Endodermal cell (in vitro differentiated cells): ENCODE measurements at regions not wholly inside any gene's neighbourhood (a gene's known extent, or its start where the extent isn't known, plus 50 kb on each side); places are given as distances from the start of the nearest gene placed in this dataset.

Experiments
- DNase-seq: peaks from one replicate; pipeline ENCODE4 v3.0.0-alpha.2; 2017
- H3K27ac ChIP-seq: 2 replicates; pipeline ENCODE4 v1.5.1; 2013; ENCODE audit warnings: mild to moderate bottlenecking, low read depth, low read length, moderate library complexity
- H3K27me3 ChIP-seq: 2 replicates; pipeline ENCODE4 v1.6.1; 2013; ENCODE audit warnings: mild to moderate bottlenecking, low read length, moderate library complexity; ENCODE audit not compliant: insufficient read depth, control insufficient read depth, poor library complexity, severe bottlenecking
- H3K36me3 ChIP-seq: 2 replicates; pipeline ENCODE4 v1.7.0; 2013; ENCODE audit warnings: mild to moderate bottlenecking, low read length, moderate library complexity; ENCODE audit not compliant: control insufficient read depth, insufficient read depth
- H3K4me1 ChIP-seq: one replicate; pipeline ENCODE4 v1.7.0; 2013; ENCODE audit warnings: low read length; ENCODE audit not compliant: control insufficient read depth, insufficient read depth
- H3K4me3 ChIP-seq: 2 replicates; pipeline ENCODE4 v1.5.1; 2013; ENCODE audit warnings: mild to moderate bottlenecking, low read length, moderate library complexity
- H3K9ac ChIP-seq: 2 replicates; pipeline ENCODE4 v1.6.1; 2013; ENCODE audit warnings: mild to moderate bottlenecking, low read length, moderate library complexity; ENCODE audit not compliant: poor library complexity, severe bottlenecking; ENCODE audit errors: extremely low read depth
- H3K9me3 ChIP-seq: 2 replicates; pipeline ENCODE4 v1.6.1; 2013; ENCODE audit warnings: mild to moderate bottlenecking, low read length, moderate library complexity; ENCODE audit not compliant: control insufficient read depth
- H3K27ac Mint-ChIP-seq: 2 replicates; pipeline ENCODE4 v1.8.0; 2020; ENCODE audit warnings: mixed read lengths
- H3K27me3 Mint-ChIP-seq: 2 replicates; pipeline ENCODE4 v1.8.0; 2021; ENCODE audit warnings: mild to moderate bottlenecking, mixed read lengths; ENCODE audit not compliant: insufficient read depth
- H3K36me3 Mint-ChIP-seq: 2 replicates; pipeline ENCODE4 v1.8.0; 2020; ENCODE audit warnings: low read depth, mixed read lengths
- H3K4me1 Mint-ChIP-seq: 2 replicates; pipeline ENCODE4 v1.8.0; 2020; ENCODE audit warnings: mixed read lengths
- H3K4me3 Mint-ChIP-seq: 2 replicates; pipeline ENCODE4 v1.8.0; 2020; ENCODE audit warnings: mild to moderate bottlenecking, moderate library complexity, mixed read lengths
- H3K9me3 Mint-ChIP-seq: 2 replicates; pipeline ENCODE4 v1.8.0; 2020; ENCODE audit warnings: mild to moderate bottlenecking, mixed read lengths
- CTCF ChIP-seq: fragments of 200-600 bp; sonication (generic); conservative IDR thresholded peaks from 2 replicates; pipeline ENCODE4 v1.5.0; 2021; ENCODE audit warnings: antibody characterized with exemption, mild to moderate bottlenecking
- WGBS, 2 experiments: methylation state at CpG; one replicate each; pipeline versions ENCODE4 v1.1.5 to v1.1.7; 2013; ENCODE audit warnings: missing lambda C conversion rate in 2 of 2, mixed read lengths in 1 of 2; ENCODE audit not compliant: insufficient coverage in 1 of 2, insufficient read length in 1 of 2; 5-methylcytosine and 5-hydroxymethylcytosine counted together

DNA sequence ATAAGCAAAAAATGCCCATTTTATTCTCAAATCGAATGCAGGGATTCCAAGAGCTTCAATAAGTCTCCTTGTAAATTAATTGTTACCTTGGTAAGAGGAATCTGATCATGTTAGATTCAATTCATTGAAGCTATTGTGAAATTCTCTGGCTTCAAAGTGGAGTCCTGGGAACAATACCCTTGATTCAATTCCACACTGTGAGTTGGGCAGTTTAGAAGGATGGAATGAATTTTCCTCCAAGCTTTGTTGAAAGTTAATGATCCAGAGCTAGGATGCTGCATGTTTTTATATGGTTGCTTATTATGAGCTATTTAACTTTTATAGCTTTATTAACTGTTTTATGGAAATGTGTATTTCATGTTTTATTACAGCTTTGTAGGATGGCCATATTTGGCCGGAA is 89.9 kb upstream of the IGF1 start:
- Histone ChIP-seq H3K9me3 (no peaks in the 10 kb centered on the region), H3K36me3 (no peaks in the 10 kb centered on the region), H3K27me3 (no peaks in the 10 kb centered on the region), H3K27ac (no peak overlapping the region), H3K4me1 (no peaks in the 10 kb centered on the region), H3K9ac (no peak overlapping the region), H3K4me3 (no peak overlapping the region)
- Mint-ChIP-seq H3K9me3 (peaks cover 2% of the 10 kb centered on the region), H3K27me3 (no peaks in the 10 kb centered on the region), H3K4me1 (no peaks in the 10 kb centered on the region), H3K36me3 (no peaks in the 10 kb centered on the region), H3K4me3 (no peak overlapping the region), H3K27ac (no peak overlapping the region)
- 91 to 94% methylated on average over 2 of the region's 2 CpGs for WGBS, 2 experiments
- DNase-seq, result no peak
- TF ChIP-seq CTCF, result no peak

GRCh38 chr12:102569803-102570202 is 89.4 kb upstream of the IGF1 start:
- no peak for DNase-seq
- Mint-ChIP-seq H3K4me1 (no peaks in the 10 kb centered on the region), H3K27ac (no peak overlapping the region), H3K27me3 (no peaks in the 10 kb centered on the region), H3K9me3 (peaks cover 2% of the 10 kb centered on the region), H3K36me3 (no peaks in the 10 kb centered on the region), H3K4me3 (no peak overlapping the region)
- no peak overlapping the region for H3K4me3 ChIP-seq
- H3K9me3 ChIP-seq, result no peaks in the 10 kb centered on the region
- no peaks in the 10 kb centered on the region for H3K36me3 ChIP-seq
- TF ChIP-seq CTCF, result no peak
- no peaks in the 10 kb centered on the region for H3K4me1 ChIP-seq
- no peak overlapping the region for H3K27ac ChIP-seq
- no peaks in the 10 kb centered on the region for H3K27me3 ChIP-seq
- 82% methylated on average over 1 of the region's 1 CpG; no CpG with 5 or more reads in 1 of the 2 experiments for whole genome bisulfite sequencing, 2 experiments
- H3K9ac ChIP-seq, result no peak overlapping the region

GRCh38 chr12:102568276-102568675 is 87.9 kb upstream of the IGF1 start:
- no peaks in the 10 kb centered on the region for H3K4me1 Mint-ChIP-seq
- Histone ChIP-seq H3K36me3 (no peaks in the 10 kb centered on the region), H3K4me3 (no peak overlapping the region), H3K9me3 (no peaks in the 10 kb centered on the region), H3K27me3 (no peaks in the 10 kb centered on the region), H3K4me1 (no peaks in the 10 kb centered on the region), H3K9ac (no peak overlapping the region), H3K27ac (no peak overlapping the region)
- H3K27me3 Mint-ChIP-seq, result no peaks in the 10 kb centered on the region
- WGBS, 2 experiments, result 82 to 100% methylated on average over 1 to 4 of the region's 4 CpGs
- no peaks in the 10 kb centered on the region for H3K36me3 Mint-ChIP-seq
- H3K27ac Mint-ChIP-seq, result no peak overlapping the region
- H3K4me3 Mint-ChIP-seq, result no peak overlapping the region
- no peak for TF ChIP-seq CTCF
- DNase-seq, result no peak
- peaks cover 2% of the 10 kb centered on the region for H3K9me3 Mint-ChIP-seq
